GM23248 (cell line): ENCODE measurements at regions not wholly inside any gene's neighbourhood (a gene's known extent, or its start where the extent isn't known, plus 50 kb on each side); places are given as distances from the start of the nearest gene placed in this dataset.
"Not testable (repeated sequence)": the region's sequence is repeated elsewhere in the genome, so short reads cannot be mapped to it uniquely, and the experiment has no call there.

ENCODE experiments used
- EZH2 ChIP-seq: fragments of 200-600 bp; sonication (generic); IDR thresholded peaks from 2 replicates; pipeline ENCODE4 v1.6.1; 2018; ENCODE audit warnings: antibody characterized with exemption, mild to moderate bottlenecking; ENCODE audit not compliant: insufficient read depth, poor library complexity, severe bottlenecking
- EZH2phosphoT487 ChIP-seq: fragments of 200-600 bp; sonication (generic); IDR thresholded peaks from 2 replicates; pipeline ENCODE4 v1.6.1; 2018; ENCODE audit warnings: antibody characterized with exemption, moderate library complexity, mild to moderate bottlenecking, low read depth; ENCODE audit not compliant: insufficient read depth

DNA sequence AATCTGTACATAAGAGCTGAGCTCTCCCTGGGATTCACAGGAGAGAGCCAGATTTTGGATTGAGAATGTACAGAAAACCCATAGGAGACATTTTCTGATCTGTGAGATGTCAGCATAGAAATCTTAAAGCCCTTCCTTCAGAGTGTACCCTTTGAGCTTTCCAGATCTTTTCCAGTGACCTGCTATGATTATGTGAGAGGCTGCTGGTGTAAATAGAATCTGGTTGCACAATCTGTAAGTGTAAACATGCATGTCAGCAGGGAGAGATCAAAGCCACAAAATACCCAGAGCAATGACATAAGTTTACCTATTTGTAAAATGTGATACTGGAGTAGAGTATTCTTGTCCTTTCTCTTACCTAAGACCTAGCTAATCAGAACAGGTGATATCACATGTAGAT is 471.9 kb downstream of the FOXD4L5 start:
- not testable (repeated sequence) for TF ChIP-seq EZH2, EZH2phosphoT487
